22Rv1 (cell line): ENCODE measurements at regions not wholly inside any gene's neighbourhood (a gene's known extent, or its start where the extent isn't known, plus 50 kb on each side); places are given as distances from the start of the nearest gene placed in this dataset.

Source experiments
- ZFX ChIP-seq: fragments of 450-650 bp; IDR thresholded peaks from 2 replicates; pipeline ENCODE4 v1.6.1; 2017; ENCODE audit warnings: antibody characterized with exemption, borderline replicate concordance
- TF ChIP-seq, protein P1 (sequence below): fragments of 450-650 bp; IDR thresholded peaks from 2 replicates; pipeline ENCODE4 v1.5.1; 2017; ENCODE audit warnings: mild to moderate bottlenecking

DNA sequence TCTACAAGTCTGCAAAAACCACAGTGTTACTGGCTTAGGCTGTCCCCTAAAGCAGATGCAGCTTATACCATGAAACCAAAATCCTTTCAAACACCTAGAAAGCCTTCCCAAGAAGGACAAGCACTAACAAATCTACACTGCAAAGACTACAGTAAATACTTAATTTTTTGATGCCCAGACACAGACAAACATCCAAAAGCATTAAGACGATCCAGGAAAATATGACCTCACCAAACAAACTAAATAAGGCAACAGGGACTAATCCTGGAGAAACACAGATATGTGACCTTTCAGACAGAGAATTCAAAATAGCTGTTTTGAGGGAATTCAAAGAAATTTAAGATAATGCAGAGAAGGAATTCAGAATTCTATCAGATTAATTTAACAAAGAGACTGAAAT is 423.5 kb downstream of the COL12A1 start:
- TF ChIP-seq, protein P1, sequence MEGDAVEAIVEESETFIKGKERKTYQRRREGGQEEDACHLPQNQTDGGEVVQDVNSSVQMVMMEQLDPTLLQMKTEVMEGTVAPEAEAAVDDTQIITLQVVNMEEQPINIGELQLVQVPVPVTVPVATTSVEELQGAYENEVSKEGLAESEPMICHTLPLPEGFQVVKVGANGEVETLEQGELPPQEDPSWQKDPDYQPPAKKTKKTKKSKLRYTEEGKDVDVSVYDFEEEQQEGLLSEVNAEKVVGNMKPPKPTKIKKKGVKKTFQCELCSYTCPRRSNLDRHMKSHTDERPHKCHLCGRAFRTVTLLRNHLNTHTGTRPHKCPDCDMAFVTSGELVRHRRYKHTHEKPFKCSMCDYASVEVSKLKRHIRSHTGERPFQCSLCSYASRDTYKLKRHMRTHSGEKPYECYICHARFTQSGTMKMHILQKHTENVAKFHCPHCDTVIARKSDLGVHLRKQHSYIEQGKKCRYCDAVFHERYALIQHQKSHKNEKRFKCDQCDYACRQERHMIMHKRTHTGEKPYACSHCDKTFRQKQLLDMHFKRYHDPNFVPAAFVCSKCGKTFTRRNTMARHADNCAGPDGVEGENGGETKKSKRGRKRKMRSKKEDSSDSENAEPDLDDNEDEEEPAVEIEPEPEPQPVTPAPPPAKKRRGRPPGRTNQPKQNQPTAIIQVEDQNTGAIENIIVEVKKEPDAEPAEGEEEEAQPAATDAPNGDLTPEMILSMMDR: no peak
- TF ChIP-seq ZFX: no peak
